Immature natural killer cell (primary cell): ENCODE measurements at regions not wholly inside any gene's neighbourhood (a gene's known extent, or its start where the extent isn't known, plus 50 kb on each side); places are given as distances from the start of the nearest gene placed in this dataset.

ENCODE experiments used
- DNase-seq, 3 donors: peaks; one replicate each; pipeline ENCODE4 v3.0.0; 2022; ENCODE audit warnings: mixed read lengths in 1 of 3
- H3K27ac Mint-ChIP-seq, 6 donors: one replicate each; pipeline ENCODE4 v1.8.0; 2020; ENCODE audit warnings: mixed read lengths in 6 of 6, mild to moderate bottlenecking in 5 of 6, inconsistent platforms in 4 of 6, moderate library complexity in 3 of 6
- H3K27me3 Mint-ChIP-seq, 3 donors: one replicate each; pipeline ENCODE4 v1.8.0; 2020 to 2021; ENCODE audit warnings: low read depth in 3 of 3, mild to moderate bottlenecking in 3 of 3, mixed read lengths in 3 of 3, moderate library complexity in 3 of 3, inconsistent platforms in 1 of 3
- H3K36me3 Mint-ChIP-seq, 3 donors: one replicate each; pipeline ENCODE4 v1.8.0; 2020; ENCODE audit warnings: mixed read lengths in 3 of 3, inconsistent platforms in 2 of 3, mild to moderate bottlenecking in 2 of 3
- H3K4me1 Mint-ChIP-seq, 2 donors: one replicate each; pipeline ENCODE4 v1.8.0; 2020; ENCODE audit warnings: inconsistent platforms in 2 of 2, mild to moderate bottlenecking in 2 of 2, mixed read lengths in 2 of 2, moderate library complexity in 1 of 2
- H3K4me3 Mint-ChIP-seq, 5 donors: one replicate each; pipeline ENCODE4 v1.8.0; 2020; ENCODE audit warnings: mild to moderate bottlenecking in 5 of 5, mixed read lengths in 5 of 5, inconsistent platforms in 3 of 5, moderate library complexity in 3 of 5
- H3K9me3 Mint-ChIP-seq, 6 donors: one replicate each; pipeline ENCODE4 v1.8.0; 2020; ENCODE audit warnings: mild to moderate bottlenecking in 6 of 6, mixed read lengths in 6 of 6, inconsistent platforms in 4 of 6, moderate library complexity in 3 of 6

GRCh38 chr10:83678850-83679249 is 460.5 kb upstream of the GHITM start:
- Mint-ChIP-seq H3K9me3 (peaks cover 0 to 15% (median under 1%) of the 10 kb centered on the region in 6 donors), H3K36me3 (no peaks in the 10 kb centered on the region), H3K27ac (no peak overlapping the region), H3K4me3 (no peak overlapping the region), H3K27me3 (peaks cover 0 to 1% (median 0%) of the 10 kb centered on the region in 3 donors), H3K4me1 (no peaks in the 10 kb centered on the region)
- DNase-seq = no peak

GRCh38 chr10:83680470-83680891 is 458.8 kb upstream of the GHITM start:
- Mint-ChIP-seq H3K4me1 (no peaks in the 10 kb centered on the region), H3K27ac (no peak overlapping the region), H3K4me3 (no peak overlapping the region), H3K9me3 (peaks cover 0 to 11% (median 2%) of the 10 kb centered on the region in 6 donors), H3K36me3 (no peaks in the 10 kb centered on the region), H3K27me3 (peaks cover 0 to 1% (median 0%) of the 10 kb centered on the region in 3 donors)
- no peak for DNase-seq

GRCh38 chr10:83682414-83682813 is 456.9 kb upstream of the GHITM start:
- Mint-ChIP-seq H3K4me3 (no peak overlapping the region), H3K27me3 (no peaks in the 10 kb centered on the region)

GRCh38 chr10:83685458-83685857 is 453.9 kb upstream of the GHITM start:
- H3K27me3 Mint-ChIP-seq = no peaks in the 10 kb centered on the region
- peaks cover 0 to 10% (median 2%) of the 10 kb centered on the region in 6 donors for H3K9me3 Mint-ChIP-seq
- H3K4me1 Mint-ChIP-seq = no peaks in the 10 kb centered on the region
- H3K4me3 Mint-ChIP-seq = no peak overlapping the region
- no peaks in the 10 kb centered on the region for H3K36me3 Mint-ChIP-seq
- no peak overlapping the region for H3K27ac Mint-ChIP-seq
- no peak for DNase-seq

More at GRCh38 chr10:83682414-83682813, 456.9 kb upstream of the GHITM start:
- Mint-ChIP-seq H3K9me3 (peaks cover 0 to 11% (median 2%) of the 10 kb centered on the region in 6 donors), H3K4me1 (no peaks in the 10 kb centered on the region), H3K36me3 (no peaks in the 10 kb centered on the region), H3K27ac (no peak overlapping the region)
- DNase-seq = no peak

GRCh38 chr10:83691791-83692596 is 447.3 kb upstream of the GHITM start:
- Mint-ChIP-seq H3K4me3 (no peak overlapping the region), H3K36me3 (no peaks in the 10 kb centered on the region), H3K27me3 (no peaks in the 10 kb centered on the region), H3K27ac (no peak overlapping the region), H3K9me3 (peaks cover 0 to 15% (median 4%) of the 10 kb centered on the region in 6 donors), H3K4me1 (no peaks in the 10 kb centered on the region)
- DNase-seq = no peak

- Mint-ChIP-seq H3K27ac (no peak overlapping the region), H3K4me3 (no peak overlapping the region), H3K4me1 (no peaks in the 10 kb centered on the region), H3K36me3 (no peaks in the 10 kb centered on the region), H3K27me3 (peaks cover 0 to 7% (median 0%) of the 10 kb centered on the region in 3 donors), H3K9me3 (peaks cover 0 to 26% (median 5%) of the 10 kb centered on the region in 6 donors)
- DNase-seq = no peak
These were observed 440.4 kb upstream of the GHITM start for GRCh38 chr10:83698899-83699298.

- H3K27ac Mint-ChIP-seq = no peak overlapping the region
- H3K36me3 Mint-ChIP-seq = no peaks in the 10 kb centered on the region
- H3K9me3 Mint-ChIP-seq = peaks cover 2 to 23% (median 4%) of the 10 kb centered on the region in 6 donors
- H3K4me3 Mint-ChIP-seq = no peak overlapping the region
- H3K4me1 Mint-ChIP-seq = no peaks in the 10 kb centered on the region
- peaks cover 0 to 7% (median 0%) of the 10 kb centered on the region in 3 donors for H3K27me3 Mint-ChIP-seq
- no peak for DNase-seq
These were observed 437.5 kb upstream of the GHITM start for GRCh38 chr10:83701799-83702198.

- no peak for DNase-seq
- Mint-ChIP-seq H3K36me3 (no peaks in the 10 kb centered on the region), H3K27ac (no peak overlapping the region), H3K4me1 (no peaks in the 10 kb centered on the region), H3K9me3 (peaks cover 4 to 23% (median 7%) of the 10 kb centered on the region in 6 donors), H3K27me3 (peaks cover 0 to 7% (median 2%) of the 10 kb centered on the region in 3 donors), H3K4me3 (no peak overlapping the region)
These were observed 436.6 kb upstream of the GHITM start for GRCh38 chr10:83702731-83703130.

GRCh38 chr10:83706120-83706519 is 433.2 kb upstream of the GHITM start:
- H3K36me3 Mint-ChIP-seq = no peaks in the 10 kb centered on the region
- no peak for DNase-seq
- peaks cover 2 to 16% (median 5%) of the 10 kb centered on the region in 6 donors for H3K9me3 Mint-ChIP-seq
- H3K27me3 Mint-ChIP-seq = peaks cover 0 to 5% (median 4%) of the 10 kb centered on the region in 3 donors
- H3K4me3 Mint-ChIP-seq = no peak overlapping the region
- H3K27ac Mint-ChIP-seq = no peak overlapping the region
- no peaks in the 10 kb centered on the region for H3K4me1 Mint-ChIP-seq

GRCh38 chr10:83706952-83707582 is 432.2 kb upstream of the GHITM start:
- Mint-ChIP-seq H3K36me3 (no peaks in the 10 kb centered on the region), H3K27ac (no peak overlapping the region), H3K4me3 (no peak overlapping the region), H3K27me3 (peaks cover 0 to 4% (median 0%) of the 10 kb centered on the region in 3 donors), H3K9me3 (peaks cover 2 to 16% (median 7%) of the 10 kb centered on the region in 6 donors), H3K4me1 (no peaks in the 10 kb centered on the region)
- DNase-seq = no peak

- DNase-seq = no peak
- Mint-ChIP-seq H3K9me3 (peaks cover 2 to 10% (median 5%) of the 10 kb centered on the region in 6 donors), H3K4me3 (no peak overlapping the region), H3K36me3 (no peaks in the 10 kb centered on the region), H3K4me1 (no peaks in the 10 kb centered on the region), H3K27ac (no peak overlapping the region), H3K27me3 (peaks cover 0 to 2% (median 1%) of the 10 kb centered on the region in 3 donors)
These were observed 425.9 kb upstream of the GHITM start for GRCh38 chr10:83713423-83713822.

- no peak for DNase-seq
- Mint-ChIP-seq H3K4me3 (no peak overlapping the region), H3K4me1 (no peaks in the 10 kb centered on the region), H3K9me3 (peaks cover 3 to 19% (median 6%) of the 10 kb centered on the region in 6 donors), H3K27me3 (peaks cover 0 to 2% (median 0%) of the 10 kb centered on the region in 3 donors), H3K27ac (no peak overlapping the region), H3K36me3 (no peaks in the 10 kb centered on the region)
These were observed 416.2 kb upstream of the GHITM start for GRCh38 chr10:83723080-83723479.

GRCh38 chr10:83724471-83725241 is 414.7 kb upstream of the GHITM start:
- no peak overlapping the region for H3K4me3 Mint-ChIP-seq
- no peak overlapping the region for H3K27ac Mint-ChIP-seq
- no peak for DNase-seq
- H3K9me3 Mint-ChIP-seq = peaks cover 3 to 12% (median 4%) of the 10 kb centered on the region in 6 donors
- H3K4me1 Mint-ChIP-seq = no peaks in the 10 kb centered on the region
- peaks cover 0 to 2% (median 0%) of the 10 kb centered on the region in 3 donors for H3K27me3 Mint-ChIP-seq
- H3K36me3 Mint-ChIP-seq = no peaks in the 10 kb centered on the region

- no peak overlapping the region for H3K4me3 Mint-ChIP-seq
- no peak for DNase-seq
- no peaks in the 10 kb centered on the region for H3K4me1 Mint-ChIP-seq
- H3K9me3 Mint-ChIP-seq = peaks cover 3 to 12% (median 4%) of the 10 kb centered on the region in 6 donors
- H3K36me3 Mint-ChIP-seq = no peaks in the 10 kb centered on the region
- no peak overlapping the region for H3K27ac Mint-ChIP-seq
- peaks cover 0 to 2% (median 0%) of the 10 kb centered on the region in 3 donors for H3K27me3 Mint-ChIP-seq
These were observed 413.7 kb upstream of the GHITM start for GRCh38 chr10:83725567-83725966.
